Renal cortex interstitium (tissue), 11 donors: ENCODE measurements at regions not wholly inside any gene's neighbourhood (a gene's known extent, or its start where the extent isn't known, plus 50 kb on each side); places are given as distances from the start of the nearest gene placed in this dataset.

Source experiments
- DNase-seq, 11 donors: peaks; one replicate each; pipeline ENCODE4 v3.0.0-alpha.2; 2013; ENCODE audit warnings: low read depth in 9 of 11, low spot score in 4 of 11; ENCODE audit errors: extremely low read depth in 1 of 11

- DNase-seq: no peak
Measured at GRCh38 chr10:78609976-78610375, 458.8 kb upstream of the ZMIZ1 start.

GRCh38 chr10:78613132-78613531 is 455.6 kb upstream of the ZMIZ1 start:
- no peak for DNase-seq

- DNase-seq: no peak
Measured at GRCh38 chr10:78614267-78614666, 454.5 kb upstream of the ZMIZ1 start.

GRCh38 chr10:78614744-78615143 is 454.0 kb upstream of the ZMIZ1 start:
- no peak for DNase-seq

GRCh38 chr10:78616125-78616695 is 452.6 kb upstream of the ZMIZ1 start:
- no peak for DNase-seq

- no peak for DNase-seq
Measured at GRCh38 chr10:78617115-78617514, 451.7 kb upstream of the ZMIZ1 start.

GRCh38 chr10:78617631-78618030 is 451.1 kb upstream of the ZMIZ1 start:
- DNase-seq: no peak

- DNase-seq: no peak
Measured at GRCh38 chr10:78618050-78618449, 450.7 kb upstream of the ZMIZ1 start.

- peak in 2 of 11 donors; percentile 40 to 47 for DNase-seq
Measured at GRCh38 chr10:78619115-78619851, 449.5 kb upstream of the ZMIZ1 start.

- DNase-seq: no peak
Measured at GRCh38 chr10:78619896-78620295, 448.9 kb upstream of the ZMIZ1 start.

GRCh38 chr10:78620985-78621799 is 447.6 kb upstream of the ZMIZ1 start:
- no peak for DNase-seq

GRCh38 chr10:78623578-78624215 is 445.1 kb upstream of the ZMIZ1 start:
- DNase-seq: no peak

GRCh38 chr10:78624791-78625190 is 444.0 kb upstream of the ZMIZ1 start:
- no peak for DNase-seq

GRCh38 chr10:78626471-78626870 is 442.3 kb upstream of the ZMIZ1 start:
- no peak for DNase-seq

- DNase-seq: no peak
Measured at GRCh38 chr10:78627254-78627795, 441.4 kb upstream of the ZMIZ1 start.

- DNase-seq: no peak
Measured at GRCh38 chr10:78628976-78629375, 439.8 kb upstream of the ZMIZ1 start.

- DNase-seq: no peak
Measured at GRCh38 chr10:78629773-78630172, 439.0 kb upstream of the ZMIZ1 start.

GRCh38 chr10:78630944-78631838 is 437.6 kb upstream of the ZMIZ1 start:
- no peak for DNase-seq
